Endothelial cell of umbilical vein (primary cell): ENCODE measurements at regions not wholly inside any gene's neighbourhood (a gene's known extent, or its start where the extent isn't known, plus 50 kb on each side); places are given as distances from the start of the nearest gene placed in this dataset.

Experiments used
- BruUV-seq: library from RNA; stranded (reverse); fragments of 400-500 nt; replicated peaks from 2 replicates; lab custom pipeline; 2021; lab: Mats Ljungman, UMichigan
- CTCF ChIA-PET: fragments of 300-600, 350-600 bp; sonication (Branson Sonifier 250); formaldehyde crosslinking; loops from one replicate; lab custom pipeline; 2021; ENCODE audit warnings: antibody characterized with exemption, inconsistent platforms; lab: Charles Lee
- POLR2A ChIA-PET: fragments of 300-600, 350-600 bp; sonication (Branson Sonifier 250); formaldehyde crosslinking; loops from one replicate; lab custom pipeline; 2021; ENCODE audit warnings: antibody characterized with exemption, inconsistent platforms; lab: Charles Lee
- DNase-seq: peaks from one replicate; pipeline ENCODE4 v3.0.0-alpha.2; 2011; ENCODE audit warnings: low read depth, low spot score
- FAIRE-seq: peaks from 2 replicates; lab custom pipeline; 2011; peaks lifted over from hg19 to GRCh38; lab: Jason Lieb, UNC
- H2AFZ ChIP-seq: 2 replicates; pipeline ENCODE4 v1.6.0; 2012; ENCODE audit warnings: low read depth, low read length, control low read depth, inconsistent platforms
- H3K27ac ChIP-seq: 2 replicates; pipeline ENCODE4 v1.5.1; 2011; ENCODE audit warnings: low read depth, mild to moderate bottlenecking, control low read depth, low read length, moderate library complexity; ENCODE audit not compliant: insufficient read depth
- H3K27me3 ChIP-seq, 2 experiments: 2 replicates each; pipeline versions ENCODE4 v1.6.0 to v1.6.1; 2011; ENCODE audit warnings: low read length in 2 of 2, mixed read lengths in 1 of 2; ENCODE audit not compliant: control insufficient read depth in 2 of 2, insufficient read depth in 2 of 2
- H3K36me3 ChIP-seq, 2 experiments: 2 replicates in 1 of 2; 3 replicates in 1 of 2; pipeline ENCODE4 v1.5.1; 2011; ENCODE audit warnings: low read length in 2 of 2, mild to moderate bottlenecking in 1 of 2, moderate library complexity in 1 of 2; ENCODE audit not compliant: control insufficient read depth in 2 of 2, insufficient read depth in 2 of 2; ENCODE audit errors: extremely low read depth in 1 of 2
- H3K4me1 ChIP-seq: 3 replicates; pipeline ENCODE4 v1.5.1; 2011; ENCODE audit warnings: mild to moderate bottlenecking, low read length; ENCODE audit not compliant: control insufficient read depth, insufficient read depth; ENCODE audit errors: extremely low read depth
- H3K4me2 ChIP-seq: 2 replicates; pipeline ENCODE4 v1.6.1; 2011; ENCODE audit warnings: low read length, control low read depth, mixed read lengths; ENCODE audit not compliant: insufficient read depth
- H3K4me3 ChIP-seq, 3 experiments: fragments of 200-600 bp in 1 of 3; sonication (generic), shearing (Covaris generic) in 1 of 3; replicated peaks in 1 of 3; 2 replicates each; pipeline ENCODE4 v1.5.1; 2011 to 2016; ENCODE audit warnings: control low read depth in 3 of 3, low read length in 3 of 3, mild to moderate bottlenecking in 2 of 3, inconsistent platforms in 1 of 3, low read depth in 1 of 3, moderate library complexity in 1 of 3; ENCODE audit not compliant: insufficient read depth in 1 of 3
- H3K79me2 ChIP-seq: 2 replicates; pipeline ENCODE4 v1.6.0; 2012; ENCODE audit warnings: low read length, inconsistent platforms; ENCODE audit not compliant: control insufficient read depth, insufficient read depth
- H3K9ac ChIP-seq: replicated peaks from 2 replicates; pipeline ENCODE3; 2011; ENCODE audit warnings: low read length, control low read depth; ENCODE audit not compliant: insufficient read depth; ENCODE audit errors: extremely low read depth
- H3K9me1 ChIP-seq: replicated peaks from 3 replicates; pipeline ENCODE4 v1.6.0; 2011; ENCODE audit warnings: mild to moderate bottlenecking, low read length; ENCODE audit not compliant: control insufficient read depth, insufficient read depth; ENCODE audit errors: extremely low read depth
- H3K9me3 ChIP-seq: replicated peaks from 2 replicates; pipeline ENCODE4 v1.5.1; 2012; ENCODE audit warnings: low read length, inconsistent platforms; ENCODE audit not compliant: control insufficient read depth, insufficient read depth
- H4K20me1 ChIP-seq: replicated peaks from 2 replicates; pipeline ENCODE3; 2011; ENCODE audit warnings: mild to moderate bottlenecking, low read length; ENCODE audit not compliant: control insufficient read depth, insufficient read depth; ENCODE audit errors: extremely low read depth
- EZH2 ChIP-seq: IDR thresholded peaks from 2 replicates; pipeline ENCODE4 v1.6.1; 2012; ENCODE audit warnings: borderline replicate concordance, low read depth, mild to moderate bottlenecking, moderate library complexity, low read length, inconsistent platforms; ENCODE audit not compliant: severe bottlenecking
- FOS ChIP-seq: IDR thresholded peaks from 2 replicates; pipeline ENCODE4 v1.6.1; 2011; ENCODE audit warnings: mild to moderate bottlenecking, low read length, moderate library complexity, borderline replicate concordance; ENCODE audit not compliant: insufficient read depth
- GATA2 ChIP-seq: IDR thresholded peaks from 2 replicates; pipeline ENCODE4 v1.7.0; 2011; ENCODE audit warnings: low read depth, mild to moderate bottlenecking, moderate library complexity, mixed read lengths, low read length; ENCODE audit not compliant: insufficient read length, insufficient read depth
- JUN ChIP-seq: IDR thresholded peaks from 2 replicates; pipeline ENCODE4 v1.6.1; 2011; ENCODE audit warnings: borderline replicate concordance, low read depth; ENCODE audit not compliant: insufficient read length, insufficient read depth
- MYC ChIP-seq: IDR thresholded peaks from one replicate; pipeline ENCODE4 v1.6.1; 2011; ENCODE audit warnings: mild to moderate bottlenecking, low read depth, low read length
- POLR2A ChIP-seq: IDR thresholded peaks from 2 replicates; pipeline ENCODE4 v1.6.1; 2012; ENCODE audit warnings: low read depth, mild to moderate bottlenecking, control low read depth, low read length
- POLR2AphosphoS5 ChIP-seq: IDR thresholded peaks from 2 replicates; pipeline ENCODE4 v1.6.1; 2012; ENCODE audit warnings: low read depth, mild to moderate bottlenecking, control low read depth, low read length, moderate library complexity; ENCODE audit not compliant: insufficient read depth
- dilution Hi-C: fragments of 300-500 bp; cut with MboI; formaldehyde crosslinking; loops from one replicate; pipeline ENCODE4 v1.15.0; 2019; ENCODE audit warnings: low sequenced_read_pairs; ENCODE audit not compliant: extremely low pct_ligation_motif_present
- intact Hi-C: fragments of 100-400 bp; cut with micrococcal nuclease; formaldehyde crosslinking; loops from one replicate; pipeline ENCODE4 v1.10.0; 2022
- TF ChIP-seq, protein P1 (sequence below), 2 donors: IDR thresholded peaks; 1 replicate in 1 of 2; 2 replicates in 1 of 2; pipeline ENCODE4 v1.5.1; 2011; ENCODE audit warnings: low read length in 2 of 2, mild to moderate bottlenecking in 2 of 2, moderate library complexity in 2 of 2, control low read depth in 1 of 2, inconsistent platforms in 1 of 2, low read depth in 1 of 2; ENCODE audit not compliant: insufficient read depth in 1 of 2; ENCODE audit errors: extremely low read depth in 1 of 2
- TF ChIP-seq, protein P2 (sequence below): IDR thresholded peaks from 2 replicates; pipeline ENCODE4 v1.6.1; 2011; ENCODE audit not compliant: insufficient read depth, insufficient read length

DNA sequence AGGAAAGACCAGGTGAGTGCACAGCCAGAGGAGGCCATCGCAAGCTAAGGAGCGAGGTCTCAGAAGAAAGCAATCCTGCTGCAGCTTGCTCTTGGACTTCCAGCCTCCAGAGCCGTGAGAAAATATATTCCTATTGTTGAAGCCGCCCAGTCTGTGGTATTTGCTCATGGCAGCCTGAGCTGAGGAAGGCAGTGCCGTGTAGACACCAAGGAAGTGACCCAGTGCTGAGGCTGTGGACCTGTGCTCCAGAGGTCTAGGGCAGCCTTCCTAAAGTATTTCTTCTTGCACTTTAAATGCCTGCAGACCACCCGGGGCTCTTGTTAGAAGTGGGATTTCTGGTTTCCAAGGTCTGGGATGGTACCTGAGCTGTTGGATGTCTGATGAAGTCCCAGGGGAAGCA is 158.5 kb upstream of the KL start:
- intact Hi-C loops, result no loop called here

More for the DNA sequence above, 158.5 kb upstream of the KL start:
- H3K4me1 ChIP-seq, result no peaks in the 10 kb centered on the region
- no peaks in the 10 kb centered on the region for H3K9me3 ChIP-seq
- no peak for DNase-seq
- H3K9me1 ChIP-seq, result no peaks in the 10 kb centered on the region
- H3K36me3 ChIP-seq, result no peaks in the 10 kb centered on the region
- peaks cover 4 to 9% of the 10 kb centered on the region in 2 experiments for H3K27me3 ChIP-seq
- H3K79me2 ChIP-seq, result no peaks in the 10 kb centered on the region
- no peak overlapping the region for H3K4me2 ChIP-seq
- FAIRE-seq, result no peak
- dilution Hi-C loops, result no loop called here
- no peak overlapping the region for H3K9ac ChIP-seq
- BruUV-seq, result no TSS peak
- H3K4me3 ChIP-seq, result no peak overlapping the region
- H2AFZ ChIP-seq, result no peak overlapping the region
- CTCF ChIA-PET, result no interaction called here
- H3K27ac ChIP-seq, result no peak overlapping the region
- POLR2A ChIA-PET, result no interaction called here
- TF ChIP-seq, protein P1, sequence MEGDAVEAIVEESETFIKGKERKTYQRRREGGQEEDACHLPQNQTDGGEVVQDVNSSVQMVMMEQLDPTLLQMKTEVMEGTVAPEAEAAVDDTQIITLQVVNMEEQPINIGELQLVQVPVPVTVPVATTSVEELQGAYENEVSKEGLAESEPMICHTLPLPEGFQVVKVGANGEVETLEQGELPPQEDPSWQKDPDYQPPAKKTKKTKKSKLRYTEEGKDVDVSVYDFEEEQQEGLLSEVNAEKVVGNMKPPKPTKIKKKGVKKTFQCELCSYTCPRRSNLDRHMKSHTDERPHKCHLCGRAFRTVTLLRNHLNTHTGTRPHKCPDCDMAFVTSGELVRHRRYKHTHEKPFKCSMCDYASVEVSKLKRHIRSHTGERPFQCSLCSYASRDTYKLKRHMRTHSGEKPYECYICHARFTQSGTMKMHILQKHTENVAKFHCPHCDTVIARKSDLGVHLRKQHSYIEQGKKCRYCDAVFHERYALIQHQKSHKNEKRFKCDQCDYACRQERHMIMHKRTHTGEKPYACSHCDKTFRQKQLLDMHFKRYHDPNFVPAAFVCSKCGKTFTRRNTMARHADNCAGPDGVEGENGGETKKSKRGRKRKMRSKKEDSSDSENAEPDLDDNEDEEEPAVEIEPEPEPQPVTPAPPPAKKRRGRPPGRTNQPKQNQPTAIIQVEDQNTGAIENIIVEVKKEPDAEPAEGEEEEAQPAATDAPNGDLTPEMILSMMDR (IDR thresholded peaks at IDR 0.05; ENCODE audit: extremely low read depth in 1 of 2, insufficient read depth in 1 of 2, low read depth in 1 of 2, low read length in 2 of 2), result no peak
- no peak for TF ChIP-seq EZH2
- TF ChIP-seq FOS, result no peak
- no peak for TF ChIP-seq MYC
- TF ChIP-seq, protein P2, sequence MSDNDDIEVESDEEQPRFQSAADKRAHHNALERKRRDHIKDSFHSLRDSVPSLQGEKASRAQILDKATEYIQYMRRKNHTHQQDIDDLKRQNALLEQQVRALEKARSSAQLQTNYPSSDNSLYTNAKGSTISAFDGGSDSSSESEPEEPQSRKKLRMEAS, result no peak
- no peak for TF ChIP-seq POLR2AphosphoS5
- TF ChIP-seq JUN, result no peak
- no peak for TF ChIP-seq GATA2
- TF ChIP-seq POLR2A, result no peak
- H4K20me1 ChIP-seq, result no peaks in the 10 kb centered on the region
